ENCODE measurements at regions not wholly inside any gene's neighbourhood (a gene's known extent, or its start where the extent isn't known, plus 50 kb on each side); places are given as distances from the start of the nearest gene placed in this dataset.
A peak's percentile ranks its signal among the peaks of the same experiment; 100 is the strongest.

GRCh38 chr2:103451283-103451682 lies 689.5 kb downstream of the TMEM182 start:
- Histone ChIP-seq H2BK20ac (ENCODE audit: low read length) (no peak overlapping the region), H3K56ac (replicated peaks; ENCODE audit: insufficient read length, low read depth, low read length) (no peak overlapping the region), H4K91ac (replicated peaks; ENCODE audit: insufficient read length, low read length) (no peak overlapping the region), H4K5ac (ENCODE audit: insufficient read length, low read depth, low read length) (no peak overlapping the region), H2BK120ac (replicated peaks; ENCODE audit: low read depth, low read length) (no peak overlapping the region), H3K36me3 (ENCODE audit: control insufficient read depth in 2 of 4, insufficient read depth in 4 of 4, low read length in 3 of 4) (no peaks in the 10 kb centered on the region), H4K8ac (ENCODE audit: extremely low read depth, insufficient read depth, low read length) (no peak overlapping the region), H3K9ac (replicated peaks in 1 of 4; ENCODE audit: extremely low read depth in 1 of 4, low read depth in 3 of 4, low read length in 3 of 4) (no peak overlapping the region), H2BK12ac (ENCODE audit: low read depth, low read length) (no peak overlapping the region), H3K18ac (ENCODE audit: extremely low read depth, low read length) (no peak overlapping the region), H2AFZ (ENCODE audit: low read length) (no peak overlapping the region), H3K79me1 (ENCODE audit: low read depth, low read length) (no peaks in the 10 kb centered on the region), H3K9me3 (ENCODE audit: insufficient read depth in 2 of 2, low read depth in 1 of 2, low read length in 1 of 2) (no peaks in the 10 kb centered on the region), H4K20me1 (replicated peaks in 1 of 2; ENCODE audit: control insufficient read depth in 1 of 2, insufficient read depth in 2 of 2, low read length in 2 of 2) (no peaks in the 10 kb centered on the region), H3K79me2 (ENCODE audit: control insufficient read depth in 1 of 2, insufficient read depth in 2 of 2, low read length in 2 of 2) (no peaks in the 10 kb centered on the region), H2BK15ac (ENCODE audit: low read length) (no peak overlapping the region), H3K4ac (replicated peaks; ENCODE audit: insufficient read length, low read depth, low read length) (no peak overlapping the region), H2BK5ac (ENCODE audit: low read depth, low read length) (no peak overlapping the region), H3K4me1 (replicated peaks in 1 of 4; ENCODE audit: control insufficient read depth in 3 of 4, insufficient read depth in 4 of 4, low read length in 3 of 4) (no peaks in the 10 kb centered on the region), H3K27me3 (replicated peaks in 1 of 4; ENCODE audit: control insufficient read depth in 3 of 4, extremely low read depth in 1 of 4, insufficient read depth in 3 of 4, low read length in 3 of 4) (no peaks in the 10 kb centered on the region), H3K23ac (ENCODE audit: insufficient read length) (no peak overlapping the region), H3K4me2 (ENCODE audit: insufficient read depth in 1 of 2, low read depth in 2 of 2, low read length in 2 of 2) (no peak overlapping the region), H2AK5ac (ENCODE audit: low read depth, low read length) (no peak overlapping the region), H3K23me2 (ENCODE audit: low read depth, low read length) (no peaks in the 10 kb centered on the region), H3K14ac (ENCODE audit: insufficient read length) (no peak overlapping the region), H3K27ac (ENCODE audit: low read depth, low read length) (no peak overlapping the region), H3K4me3 (ENCODE audit: extremely low read depth in 1 of 4, insufficient read depth in 2 of 4, low read depth in 3 of 4, low read length in 4 of 4) (no peak overlapping the region)
- no peak for DNase-seq (ENCODE audit: low read depth in 1 of 2, low spot score in 2 of 2)
- no peak for FAIRE-seq
- ChIA-PET CTCF (ENCODE audit: partially characterized antibody) (no interaction called here), POLR2A (ENCODE audit: partially characterized antibody) (no interaction called here)
- 83% methylated on average over 1 of the region's 1 CpG; no CpG with 5 or more reads in 1 of the 2 experiments for WGBS, 2 experiments (ENCODE audit: extremely low coverage in 1 of 2, insufficient coverage in 1 of 2, insufficient read length in 1 of 2, insufficient replicate concordance in 2 of 2, low coverage in 1 of 2, low lambda C conversion rate in 2 of 2, missing lambda C conversion rate in 1 of 2)
- TF ChIP-seq MAFK (IDR thresholded peaks at IDR 0.05; ENCODE audit: low read depth, low read length) (0 out of 2 replicates have a peak, but pooled peaks have one; percentile 18), CTCF (IDR thresholded peaks at IDR 0.05; ENCODE audit: control extremely low read depth in 1 of 3, insufficient read depth in 1 of 3, low read depth in 1 of 3, low read length in 3 of 3) (no peak)
